HL-60 (cell line): ENCODE measurements at regions not wholly inside any gene's neighbourhood (a gene's known extent, or its start where the extent isn't known, plus 50 kb on each side); places are given as distances from the start of the nearest gene placed in this dataset.

Source experiments
- DNase-seq, 2 experiments: peaks; one replicate each; pipeline ENCODE4 v3.0.0-alpha.2; 2010 to 2020; ENCODE audit warnings: low read depth in 1 of 2, low spot score in 1 of 2
- H3K27ac ChIP-seq: fragments of 250-450 bp; sonication (Bioruptor Pico); replicated peaks from 2 replicates; pipeline ENCODE4 v1.5.1; 2020; ENCODE audit warnings: mild to moderate bottlenecking, moderate library complexity
- H3K27me3 ChIP-seq: fragments of 250-450 bp; sonication (Bioruptor Pico); 2 replicates; pipeline ENCODE4 v1.5.1; 2021; ENCODE audit warnings: mild to moderate bottlenecking, moderate library complexity; ENCODE audit not compliant: insufficient read depth, poor library complexity, severe bottlenecking
- H3K4me3 ChIP-seq: replicated peaks from 2 replicates; pipeline ENCODE4 v1.5.1; 2011; ENCODE audit warnings: mild to moderate bottlenecking, control low read depth, low read length; ENCODE audit not compliant: insufficient read depth
- CTCF ChIP-seq: IDR thresholded peaks from one replicate; pipeline ENCODE4 v1.5.1; 2011; ENCODE audit warnings: low read length, control low read depth, inconsistent platforms; ENCODE audit not compliant: insufficient read depth
- GABPA ChIP-seq: IDR thresholded peaks from 2 replicates; pipeline ENCODE4 v1.6.1; 2012; ENCODE audit warnings: low read depth
- POLR2AphosphoS5 ChIP-seq: IDR thresholded peaks from 2 replicates; pipeline ENCODE4 v1.6.1; 2012; ENCODE audit warnings: low read depth
- REST ChIP-seq: IDR thresholded peaks from 2 replicates; pipeline ENCODE4 v1.6.1; 2012; ENCODE audit warnings: low read depth; ENCODE audit not compliant: insufficient replicate concordance
- SPI1 ChIP-seq: IDR thresholded peaks from 2 replicates; pipeline ENCODE4 v1.6.1; 2012; ENCODE audit warnings: low read depth, mild to moderate bottlenecking, borderline replicate concordance

DNA sequence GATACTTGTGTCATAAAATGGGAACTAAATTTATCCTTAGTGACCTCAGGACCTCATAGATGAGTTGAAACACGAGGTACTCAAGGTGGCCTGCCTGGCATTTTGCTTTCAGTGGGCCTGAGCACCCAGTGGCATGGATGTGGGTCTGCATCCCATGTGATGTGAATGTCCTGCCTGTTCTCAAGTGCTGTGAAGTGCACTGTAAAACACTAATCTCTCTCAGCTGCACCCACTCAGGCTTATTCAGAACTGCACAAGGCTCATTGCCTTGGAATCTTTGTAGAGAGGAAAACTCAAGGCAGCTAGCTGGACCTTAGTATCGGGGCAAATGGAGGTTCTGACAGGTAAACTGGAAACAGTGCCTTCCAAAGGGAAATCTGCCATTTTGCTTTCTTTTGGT lies 767.0 kb downstream of the TUSC7 start:
- TF ChIP-seq GABPA: no peak
- TF ChIP-seq SPI1: no peak
- TF ChIP-seq REST: no peak
- no peak for TF ChIP-seq CTCF
- TF ChIP-seq POLR2AphosphoS5: no peak
- DNase-seq: no peak
- no peak overlapping the region for H3K4me3 ChIP-seq
- H3K27me3 ChIP-seq: no peaks in the 10 kb centered on the region
- H3K27ac ChIP-seq: no peak overlapping the region

DNA sequence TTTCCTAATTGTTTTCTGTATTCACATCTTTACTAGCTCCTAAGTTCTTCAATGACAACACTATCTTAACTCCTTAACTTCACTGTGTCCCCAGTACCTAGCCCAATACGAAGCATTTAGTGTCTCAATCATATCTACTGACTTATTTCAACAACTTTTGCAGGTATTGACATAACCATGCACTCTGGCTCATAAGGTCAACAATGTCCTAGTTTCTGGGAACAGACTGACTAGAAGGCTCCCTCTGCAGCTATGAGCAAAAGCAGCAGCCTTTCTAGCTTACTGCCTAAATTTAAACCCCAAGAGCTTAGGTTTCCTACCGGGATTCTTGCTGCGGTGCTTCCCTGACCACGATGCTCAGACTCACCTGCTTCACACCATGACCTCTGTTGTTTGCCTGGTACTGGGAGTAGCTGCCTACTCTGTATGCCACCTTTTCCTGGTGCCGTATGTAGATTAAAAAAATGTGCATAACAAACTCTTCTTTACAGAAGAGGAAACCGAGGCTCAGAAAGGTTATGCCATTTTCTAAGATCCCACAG lies 767.7 kb downstream of the TUSC7 start:
- no peaks in the 10 kb centered on the region for H3K27me3 ChIP-seq

More for the DNA sequence above, 767.7 kb downstream of the TUSC7 start:
- TF ChIP-seq GABPA (no peak), SPI1 (no peak), REST (no peak), CTCF (no peak), POLR2AphosphoS5 (no peak)
- Histone ChIP-seq H3K27ac (no peak overlapping the region), H3K4me3 (no peak overlapping the region)
- no peak for DNase-seq
